Thoracic aorta (tissue), 2 donors: ENCODE measurements at regions not wholly inside any gene's neighbourhood (a gene's known extent, or its start where the extent isn't known, plus 50 kb on each side); places are given as distances from the start of the nearest gene placed in this dataset.

Experiments
- ATAC-seq: fragments of 150-250 bp; one replicate; pipeline ENCODE4 v1.8.0; 2017; ENCODE audit warnings: low read depth; ENCODE audit not compliant: insufficient number of reproducible peaks, low FRiP score
- DNase-seq: peaks from one replicate; pipeline ENCODE4 v3.0.0-alpha.2; 2020; ENCODE audit warnings: low spot score
- H3K27ac ChIP-seq, 2 donors: fragments of 200-600 bp; sonication (generic); 1 replicate in 1 of 2; 2 replicates in 1 of 2; pipeline ENCODE4 v1.5.1; 2016; ENCODE audit warnings: mild to moderate bottlenecking in 2 of 2, moderate library complexity in 2 of 2
- H3K27me3 ChIP-seq: fragments of 200-600 bp; sonication (generic); replicated peaks from 2 replicates; pipeline ENCODE4 v1.6.0; 2016; ENCODE audit warnings: mild to moderate bottlenecking; ENCODE audit not compliant: insufficient read depth
- H3K36me3 ChIP-seq: fragments of 200-600 bp; sonication (generic); one replicate; pipeline ENCODE4 v1.5.1; 2016
- H3K4me1 ChIP-seq, 2 donors: fragments of 200-600 bp; sonication (generic); 1 replicate in 1 of 2; 2 replicates in 1 of 2; pipeline versions ENCODE4 v1.5.1 to v1.6.0; 2016; ENCODE audit warnings: low read depth in 2 of 2, mild to moderate bottlenecking in 1 of 2; ENCODE audit not compliant: control insufficient read depth in 1 of 2
- H3K4me3 ChIP-seq: fragments of 200-600 bp; sonication (generic); 2 replicates; pipeline ENCODE4 v1.5.1; 2016; ENCODE audit warnings: mild to moderate bottlenecking
- H3K9me3 ChIP-seq: fragments of 200-600 bp; sonication (generic); 2 replicates; pipeline ENCODE4 v1.5.1; 2016
- TF ChIP-seq, protein P1 (sequence below): fragments of 200-600 bp; sonication (generic); IDR thresholded peaks from one replicate; pipeline ENCODE4 v1.5.1; 2019; ENCODE audit warnings: antibody characterized with exemption

DNA sequence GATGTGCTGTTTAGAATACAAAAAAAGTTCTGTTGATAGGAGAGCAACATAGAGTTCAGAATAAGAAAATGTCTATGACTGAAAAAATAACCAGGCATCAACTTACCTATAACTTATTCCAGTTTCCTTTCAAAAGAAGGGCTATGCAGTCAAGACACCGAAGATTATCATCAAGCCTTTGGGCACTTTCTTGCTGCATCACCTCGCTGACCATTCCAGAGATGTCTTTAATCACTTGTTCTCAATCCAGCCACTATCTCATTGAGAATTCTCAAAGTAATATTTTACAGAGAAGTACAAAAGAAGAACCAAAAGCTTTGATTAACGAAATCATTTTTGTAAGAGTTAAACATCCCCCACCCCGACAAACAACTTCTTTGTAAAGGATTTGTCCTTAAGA, 198.3 kb upstream of the P2RY1 start:
- peaks cover 3 to 10% of the 10 kb centered on the region in 2 donors for H3K4me1 ChIP-seq
- no peak overlapping the region for H3K27ac ChIP-seq
- TF ChIP-seq, protein P1, sequence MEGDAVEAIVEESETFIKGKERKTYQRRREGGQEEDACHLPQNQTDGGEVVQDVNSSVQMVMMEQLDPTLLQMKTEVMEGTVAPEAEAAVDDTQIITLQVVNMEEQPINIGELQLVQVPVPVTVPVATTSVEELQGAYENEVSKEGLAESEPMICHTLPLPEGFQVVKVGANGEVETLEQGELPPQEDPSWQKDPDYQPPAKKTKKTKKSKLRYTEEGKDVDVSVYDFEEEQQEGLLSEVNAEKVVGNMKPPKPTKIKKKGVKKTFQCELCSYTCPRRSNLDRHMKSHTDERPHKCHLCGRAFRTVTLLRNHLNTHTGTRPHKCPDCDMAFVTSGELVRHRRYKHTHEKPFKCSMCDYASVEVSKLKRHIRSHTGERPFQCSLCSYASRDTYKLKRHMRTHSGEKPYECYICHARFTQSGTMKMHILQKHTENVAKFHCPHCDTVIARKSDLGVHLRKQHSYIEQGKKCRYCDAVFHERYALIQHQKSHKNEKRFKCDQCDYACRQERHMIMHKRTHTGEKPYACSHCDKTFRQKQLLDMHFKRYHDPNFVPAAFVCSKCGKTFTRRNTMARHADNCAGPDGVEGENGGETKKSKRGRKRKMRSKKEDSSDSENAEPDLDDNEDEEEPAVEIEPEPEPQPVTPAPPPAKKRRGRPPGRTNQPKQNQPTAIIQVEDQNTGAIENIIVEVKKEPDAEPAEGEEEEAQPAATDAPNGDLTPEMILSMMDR: no peak
- H3K27me3 ChIP-seq: no peaks in the 10 kb centered on the region
- ATAC-seq (no peak), DNase-seq (no peak)
- H3K36me3 ChIP-seq: no peaks in the 10 kb centered on the region
- H3K4me3 ChIP-seq: no peak overlapping the region
- no peaks in the 10 kb centered on the region for H3K9me3 ChIP-seq

DNA sequence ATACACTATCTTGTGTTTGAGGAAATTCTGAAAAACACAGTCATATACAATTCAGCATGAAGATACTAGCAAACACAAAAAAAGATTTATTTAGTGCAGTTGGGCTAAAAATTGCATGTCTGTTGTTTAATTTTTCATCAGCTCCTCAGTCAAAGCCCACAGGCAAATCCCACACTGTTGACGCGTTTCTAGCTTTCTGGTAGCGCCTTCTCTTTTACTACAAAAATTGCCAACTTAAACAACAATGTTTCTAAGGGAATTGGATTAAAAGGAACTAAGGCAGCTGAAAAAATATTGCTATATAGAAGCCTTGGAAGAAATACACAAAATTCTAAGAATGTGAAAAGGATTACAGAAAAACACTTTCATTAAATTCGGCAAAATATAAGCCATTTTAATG, 196.7 kb upstream of the P2RY1 start:
- H3K36me3 ChIP-seq: no peaks in the 10 kb centered on the region
- H3K4me1 ChIP-seq: peaks cover 3 to 10% of the 10 kb centered on the region in 2 donors
- ATAC-seq (no peak), DNase-seq (no peak)
- TF ChIP-seq, protein P1: no peak
- no peaks in the 10 kb centered on the region for H3K27me3 ChIP-seq
- no peak overlapping the region for H3K4me3 ChIP-seq
- H3K27ac ChIP-seq: no peak overlapping the region
- H3K9me3 ChIP-seq: no peaks in the 10 kb centered on the region

DNA sequence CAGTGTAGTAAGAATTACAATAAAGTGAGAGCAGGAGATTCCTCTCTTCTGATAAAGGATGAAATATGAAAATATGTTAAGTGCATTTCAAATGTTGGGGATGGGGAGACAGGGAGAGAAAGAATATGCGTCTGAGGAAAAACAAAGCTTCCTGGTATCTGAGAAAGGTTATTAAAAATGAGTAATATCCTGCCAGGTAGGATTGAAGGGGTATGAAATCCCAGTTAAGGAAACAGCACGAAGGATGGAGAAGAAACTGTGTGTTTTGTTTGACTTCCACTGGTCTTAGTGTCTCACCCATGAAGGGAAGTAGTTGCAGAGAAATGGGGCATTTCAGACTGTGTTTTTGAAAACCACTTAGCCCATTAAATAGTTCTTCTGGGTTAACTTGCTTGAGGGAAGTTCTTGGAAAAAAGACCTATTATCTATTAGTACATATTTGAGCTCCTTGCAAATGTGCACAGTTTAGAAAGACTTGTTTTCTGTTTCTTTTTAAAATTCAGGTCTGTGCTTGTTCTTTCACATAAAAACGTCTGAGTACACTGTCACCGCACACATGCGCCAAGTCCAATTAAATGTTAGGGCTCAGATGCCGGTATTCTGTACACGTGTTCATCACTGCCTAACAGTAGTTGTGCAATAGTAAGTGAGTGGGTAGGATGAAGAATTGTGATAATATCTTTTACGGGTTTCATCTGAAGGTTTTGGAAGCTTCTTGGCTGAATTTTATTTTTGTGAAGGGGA, 196.1 kb upstream of the P2RY1 start:
- no peak overlapping the region for H3K4me3 ChIP-seq
- no peak for DNase-seq
- no peak for ATAC-seq

DNA sequence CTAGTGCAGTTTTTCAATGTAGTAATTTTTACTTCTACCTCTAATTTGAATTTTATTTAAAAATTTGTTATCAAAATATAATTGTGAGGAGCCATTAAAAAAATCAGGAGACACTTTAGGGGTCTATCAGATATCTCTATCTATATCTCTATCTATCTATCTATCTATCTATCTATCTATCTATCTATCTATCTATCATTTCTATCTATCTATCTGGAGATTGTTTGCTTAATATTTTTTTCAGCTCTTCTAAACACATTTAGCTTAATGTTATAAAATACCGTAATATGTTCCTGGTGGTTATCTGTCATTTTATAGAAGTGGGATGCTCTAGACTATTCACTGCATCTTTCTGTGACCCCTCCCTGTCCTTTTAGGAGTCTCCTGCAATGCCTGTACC, 193.7 kb upstream of the P2RY1 start:
- Histone ChIP-seq H3K9me3 (peaks cover 3% of the 10 kb centered on the region), H3K36me3 (no peaks in the 10 kb centered on the region), H3K4me3 (no peak overlapping the region), H3K27me3 (no peaks in the 10 kb centered on the region), H3K27ac (no peak overlapping the region), H3K4me1 (peaks cover 3 to 10% of the 10 kb centered on the region in 2 donors)
- ATAC-seq (no peak), DNase-seq (no peak)
- TF ChIP-seq, protein P1: no peak

More for the DNA sequence above, 196.1 kb upstream of the P2RY1 start:
- H3K9me3 ChIP-seq: no peaks in the 10 kb centered on the region
- H3K27ac ChIP-seq: no peak overlapping the region
- H3K27me3 ChIP-seq: no peaks in the 10 kb centered on the region
- H3K4me1 ChIP-seq: peaks cover 3 to 10% of the 10 kb centered on the region in 2 donors
- no peaks in the 10 kb centered on the region for H3K36me3 ChIP-seq
- TF ChIP-seq, protein P1: no peak

DNA sequence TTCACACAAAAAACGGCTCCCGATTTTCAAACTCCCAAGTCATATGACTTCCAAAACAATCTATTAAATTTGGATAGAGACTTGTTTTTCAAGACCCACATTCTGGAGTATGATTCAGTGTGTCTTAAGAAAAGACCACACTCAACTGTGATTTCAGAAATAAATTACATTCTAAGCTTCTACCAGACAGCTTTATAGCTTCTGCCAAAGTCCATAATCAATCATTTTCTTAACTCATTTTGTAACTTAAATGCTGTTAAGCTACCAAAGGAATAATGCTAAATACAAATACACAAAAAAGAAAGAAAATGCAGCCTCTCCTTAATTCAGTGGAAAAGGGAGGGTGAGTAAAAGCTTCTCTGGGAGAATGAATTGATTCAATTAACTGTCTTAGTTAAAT, 192.3 kb upstream of the P2RY1 start:
- Histone ChIP-seq H3K4me1 (peaks cover 3 to 10% of the 10 kb centered on the region in 2 donors), H3K4me3 (no peak overlapping the region), H3K27ac (no peak overlapping the region), H3K36me3 (no peaks in the 10 kb centered on the region), H3K9me3 (peaks cover 3% of the 10 kb centered on the region), H3K27me3 (no peaks in the 10 kb centered on the region)
- no peak for ATAC-seq
- TF ChIP-seq, protein P1: no peak
- DNase-seq: no peak
